Stimulated activated CD4-positive, alpha-beta T cell treated with anti-CD3 and anti-CD28 coated beads, Interleukin-12 subunit alpha, Interleukin-12 subunit beta, amount 100 ng/mL, for 4 hours (primary cell): ENCODE measurements at regions not wholly inside any gene's neighbourhood (a gene's known extent, or its start where the extent isn't known, plus 50 kb on each side); places are given as distances from the start of the nearest gene placed in this dataset.
"Not testable (repeated sequence)": the region's sequence is repeated elsewhere in the genome, so short reads cannot be mapped to it uniquely, and the experiment has no call there.

ENCODE experiments used
- DNase-seq: peaks from one replicate; pipeline ENCODE4 v3.0.0-alpha.2; 2020

GRCh38 chr15:77876107-77876820 is 201.2 kb downstream of the TBC1D2B start:
- DNase-seq = not testable (repeated sequence)

GRCh38 chr15:77875066-77875721 is 202.3 kb downstream of the TBC1D2B start:
- peak; percentile 33 for DNase-seq

- no peak for DNase-seq
These were observed 203.4 kb downstream of the TBC1D2B start for GRCh38 chr15:77874063-77874462.

GRCh38 chr15:77872521-77873425 is 204.7 kb downstream of the TBC1D2B start:
- DNase-seq = not testable (repeated sequence)

- DNase-seq = no peak
These were observed 205.6 kb downstream of the TBC1D2B start for GRCh38 chr15:77871852-77872371.

- DNase-seq = peak; percentile 17
These were observed 207.1 kb downstream of the TBC1D2B start for GRCh38 chr15:77870195-77871065.

- DNase-seq = no peak
These were observed 208.3 kb downstream of the TBC1D2B start for GRCh38 chr15:77869021-77869895.

GRCh38 chr15:77868048-77868629 is 209.4 kb downstream of the TBC1D2B start:
- not testable (repeated sequence) for DNase-seq

- no peak for DNase-seq
These were observed 210.1 kb downstream of the TBC1D2B start for GRCh38 chr15:77867266-77868047.

- no peak for DNase-seq
These were observed 210.8 kb downstream of the TBC1D2B start for GRCh38 chr15:77866596-77867125.

GRCh38 chr15:77866186-77866585 is 211.3 kb downstream of the TBC1D2B start:
- DNase-seq = no peak

- DNase-seq = no peak
These were observed 211.8 kb downstream of the TBC1D2B start for GRCh38 chr15:77865701-77866100.

- DNase-seq = no peak
These were observed 212.4 kb downstream of the TBC1D2B start for GRCh38 chr15:77865106-77865610.

GRCh38 chr15:77864211-77865105 is 213.1 kb downstream of the TBC1D2B start:
- no peak for DNase-seq

GRCh38 chr15:77863491-77864105 is 213.9 kb downstream of the TBC1D2B start:
- no peak for DNase-seq

- no peak for DNase-seq
These were observed 214.8 kb downstream of the TBC1D2B start for GRCh38 chr15:77862651-77863104.

- DNase-seq = not testable (repeated sequence)
These were observed 215.4 kb downstream of the TBC1D2B start for GRCh38 chr15:77861997-77862635.
